H1 (cell line): ENCODE measurements at regions not wholly inside any gene's neighbourhood (a gene's known extent, or its start where the extent isn't known, plus 50 kb on each side); places are given as distances from the start of the nearest gene placed in this dataset.

ENCODE experiments used
- ASH2L ChIP-seq: fragments of 200-600, 300-600 bp; sonication (generic); IDR thresholded peaks from one replicate; pipeline ENCODE4 v1.7.1; 2017; ENCODE audit warnings: low read length
- CHD7 ChIP-seq: fragments of 300-600 bp; sonication (generic); IDR thresholded peaks from 2 replicates; pipeline ENCODE4 v1.7.1; 2012; ENCODE audit warnings: low read length, moderate library complexity, mild to moderate bottlenecking, inconsistent platforms; ENCODE audit not compliant: insufficient replicate concordance
- HDAC2 ChIP-seq, 2 experiments: fragments of 300-600 bp in 1 of 2; sonication (generic) in 1 of 2; IDR thresholded peaks; 2 replicates each; pipeline ENCODE4 v1.6.1; 2011 to 2012; ENCODE audit warnings: low read depth in 2 of 2, low read length in 2 of 2, mild to moderate bottlenecking in 2 of 2, moderate library complexity in 2 of 2, borderline replicate concordance in 1 of 2, inconsistent platforms in 1 of 2
- POLR2AphosphoS5 ChIP-seq: IDR thresholded peaks from 2 replicates; pipeline ENCODE4 v1.6.1; 2011; ENCODE audit warnings: low read depth, low read length
- RAD21 ChIP-seq, 2 experiments: IDR thresholded peaks in 1 of 2; conservative IDR thresholded peaks in 1 of 2; 2 replicates each; pipeline ENCODE4 v1.6.1; 2011; ENCODE audit warnings: low read depth in 2 of 2, low read length in 2 of 2, improper control_type of control experiment in 1 of 2, inconsistent platforms in 1 of 2, mild to moderate bottlenecking in 1 of 2, moderate library complexity in 1 of 2
- SP1 ChIP-seq: IDR thresholded peaks from 2 replicates; pipeline ENCODE4 v1.6.1; 2011; ENCODE audit warnings: low read depth, low read length
- TEAD4 ChIP-seq: IDR thresholded peaks from 2 replicates; pipeline ENCODE4 v1.6.1; 2012; ENCODE audit warnings: low read depth, low read length, inconsistent platforms, mixed read lengths

GRCh38 chr6:15912505-15913400 is 216.1 kb upstream of the MYLIP start (continued):
- TF ChIP-seq CHD7 (peak; percentile 27), ASH2L (peak; percentile 33), SP1 (0 out of 2 replicates have a peak, but pooled peaks have one; percentile 24), TEAD4 (0 out of 2 replicates have a peak, but pooled peaks have one; percentile 11), POLR2AphosphoS5 (no peak), HDAC2 (IDR thresholded peaks at IDR 0.05; ENCODE audit: borderline replicate concordance in 1 of 2, low read depth in 2 of 2, low read length in 2 of 2) (peak in 1 of 2 experiments; percentile 29; a peak in 1 of 4 replicates), RAD21 (IDR thresholded peaks at IDR 0.05 in 1 of 2, conservative IDR thresholded peaks at IDR 0.05 in 1 of 2; ENCODE audit: low read depth in 2 of 2, low read length in 2 of 2) (no peak)
